LNCaP clone FGC (cell line): ENCODE measurements at regions not wholly inside any gene's neighbourhood (a gene's known extent, or its start where the extent isn't known, plus 50 kb on each side); places are given as distances from the start of the nearest gene placed in this dataset.

Source experiments
- DNase-seq: peaks from one replicate; pipeline ENCODE4 v3.0.0-alpha.2; 2011; ENCODE audit warnings: low read depth
- H3K4me3 ChIP-seq: 2 replicates; pipeline ENCODE4 v1.5.1; 2011; ENCODE audit warnings: mild to moderate bottlenecking, low read depth, low read length, control low read depth
- TF ChIP-seq, protein P1 (sequence below): IDR thresholded peaks from 2 replicates; pipeline ENCODE4 v1.5.1; 2012; ENCODE audit warnings: mild to moderate bottlenecking; ENCODE audit not compliant: control insufficient read depth, insufficient read depth; ENCODE audit errors: extremely low read depth

DNA sequence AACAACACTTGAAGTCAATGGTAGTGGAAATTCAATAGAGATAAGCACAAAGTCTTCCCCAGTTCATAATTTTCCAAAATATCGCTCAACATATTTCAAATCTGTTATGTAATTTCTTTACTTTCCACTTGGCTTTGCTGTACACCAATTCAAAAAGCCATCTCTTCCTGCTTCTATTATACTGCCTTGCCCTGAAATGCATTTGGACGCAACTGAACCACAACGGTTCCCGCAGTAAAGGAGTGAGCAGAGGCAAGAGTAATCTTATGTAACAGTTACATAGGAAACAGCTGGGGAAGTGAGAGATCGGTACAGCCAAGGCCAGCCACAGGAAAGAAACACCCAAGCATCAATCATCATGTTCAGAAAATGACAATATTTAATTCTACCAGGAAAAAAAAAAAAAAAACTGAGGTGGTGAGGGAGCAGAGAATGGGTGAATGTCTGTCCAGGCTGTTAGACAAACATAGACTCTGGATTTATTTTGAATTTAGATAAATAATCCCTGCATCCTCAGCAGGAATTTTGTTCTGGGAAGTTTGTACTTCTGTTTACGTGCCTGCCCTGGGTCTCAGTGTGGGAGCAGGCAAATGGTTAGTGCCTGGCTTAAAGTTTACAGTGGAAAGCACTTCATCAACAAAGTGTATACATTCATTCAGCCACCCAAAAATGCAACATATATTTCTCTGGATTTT is 392.2 kb downstream of the ETS1 start:
- DNase-seq: no peak
- no peak overlapping the region for H3K4me3 ChIP-seq
- TF ChIP-seq, protein P1, sequence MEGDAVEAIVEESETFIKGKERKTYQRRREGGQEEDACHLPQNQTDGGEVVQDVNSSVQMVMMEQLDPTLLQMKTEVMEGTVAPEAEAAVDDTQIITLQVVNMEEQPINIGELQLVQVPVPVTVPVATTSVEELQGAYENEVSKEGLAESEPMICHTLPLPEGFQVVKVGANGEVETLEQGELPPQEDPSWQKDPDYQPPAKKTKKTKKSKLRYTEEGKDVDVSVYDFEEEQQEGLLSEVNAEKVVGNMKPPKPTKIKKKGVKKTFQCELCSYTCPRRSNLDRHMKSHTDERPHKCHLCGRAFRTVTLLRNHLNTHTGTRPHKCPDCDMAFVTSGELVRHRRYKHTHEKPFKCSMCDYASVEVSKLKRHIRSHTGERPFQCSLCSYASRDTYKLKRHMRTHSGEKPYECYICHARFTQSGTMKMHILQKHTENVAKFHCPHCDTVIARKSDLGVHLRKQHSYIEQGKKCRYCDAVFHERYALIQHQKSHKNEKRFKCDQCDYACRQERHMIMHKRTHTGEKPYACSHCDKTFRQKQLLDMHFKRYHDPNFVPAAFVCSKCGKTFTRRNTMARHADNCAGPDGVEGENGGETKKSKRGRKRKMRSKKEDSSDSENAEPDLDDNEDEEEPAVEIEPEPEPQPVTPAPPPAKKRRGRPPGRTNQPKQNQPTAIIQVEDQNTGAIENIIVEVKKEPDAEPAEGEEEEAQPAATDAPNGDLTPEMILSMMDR: no peak

DNA sequence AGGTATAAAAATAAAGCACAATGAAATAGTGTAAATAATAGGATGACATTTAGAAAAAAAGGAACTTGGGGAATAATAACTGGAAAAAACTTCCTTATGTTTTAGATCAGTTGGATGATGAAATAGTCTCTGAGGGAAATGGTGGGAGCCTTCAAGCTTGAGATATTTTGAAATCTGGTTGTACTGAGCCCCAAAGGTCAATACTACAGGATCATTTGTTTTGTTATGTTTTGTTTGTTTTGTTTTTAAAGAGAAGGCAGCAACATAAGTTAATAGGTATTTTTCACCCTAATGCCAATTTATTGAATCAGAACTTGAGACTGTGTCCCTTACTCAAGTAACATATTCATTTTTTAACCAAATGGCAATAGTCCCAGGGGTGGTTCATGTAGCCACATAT is 393.1 kb downstream of the ETS1 start:
- H3K4me3 ChIP-seq: no peak overlapping the region
- TF ChIP-seq, protein P1: no peak
- DNase-seq: no peak

DNA sequence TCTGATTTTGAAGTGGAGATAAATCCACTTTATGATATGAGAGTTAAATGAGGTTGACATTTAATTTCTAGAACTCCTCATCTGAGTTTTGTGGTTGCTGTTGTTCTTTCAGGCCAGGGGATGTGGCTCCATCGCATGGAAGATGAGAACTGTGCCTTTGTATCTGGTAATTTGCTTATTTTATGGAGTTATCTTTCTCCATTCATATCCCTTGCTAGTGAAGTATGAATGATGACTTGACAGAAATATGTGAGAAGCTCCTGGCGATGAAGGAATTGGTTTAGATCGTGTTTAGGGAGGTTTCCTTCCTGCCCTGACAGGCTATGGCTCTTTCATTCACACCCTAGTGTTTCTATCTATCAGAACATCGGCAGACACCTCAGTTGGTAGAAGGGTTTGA is 393.7 kb downstream of the ETS1 start:
- no peak for DNase-seq
- TF ChIP-seq, protein P1: no peak
- no peak overlapping the region for H3K4me3 ChIP-seq

DNA sequence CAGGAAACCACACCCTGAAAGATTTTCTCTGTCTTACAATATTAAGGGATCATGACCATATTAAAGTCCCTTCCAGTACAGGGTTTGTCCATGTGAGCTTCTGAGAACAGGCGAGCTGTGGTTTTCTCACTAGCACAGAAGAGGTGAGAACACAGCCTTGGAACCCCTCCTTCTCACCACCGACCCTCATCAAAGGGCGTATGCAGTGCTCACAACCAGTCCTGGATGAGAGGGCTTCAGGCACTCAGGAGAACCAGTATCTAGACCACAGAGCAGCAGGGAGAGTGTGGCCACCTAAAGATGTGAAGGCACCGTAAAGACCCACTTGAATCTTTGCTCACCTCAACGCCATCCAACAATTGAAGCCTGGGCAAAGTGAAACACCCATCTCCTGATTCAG is 397.0 kb downstream of the ETS1 start:
- TF ChIP-seq, protein P1: no peak
- no peak overlapping the region for H3K4me3 ChIP-seq
- no peak for DNase-seq

DNA sequence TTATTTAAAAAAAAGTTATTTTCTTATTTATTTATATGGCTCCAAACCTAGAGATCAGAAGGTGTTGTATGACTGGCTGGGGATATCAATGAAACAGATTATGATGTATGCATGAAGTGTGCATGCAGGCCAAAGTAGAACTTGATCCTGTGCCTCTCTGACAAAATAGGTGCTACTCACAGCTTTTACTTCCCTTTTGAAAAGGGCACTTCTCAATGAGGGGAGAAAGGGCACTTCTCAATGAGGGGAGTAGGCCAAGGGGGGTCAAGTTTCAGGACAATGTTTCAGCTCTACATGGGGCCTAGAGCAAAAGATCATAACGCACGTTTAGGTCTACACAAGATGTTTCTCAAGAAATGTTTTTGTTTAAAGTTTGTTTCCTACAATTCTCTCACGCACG is 397.5 kb downstream of the ETS1 start:
- DNase-seq: no peak
- H3K4me3 ChIP-seq: no peak overlapping the region

DNA sequence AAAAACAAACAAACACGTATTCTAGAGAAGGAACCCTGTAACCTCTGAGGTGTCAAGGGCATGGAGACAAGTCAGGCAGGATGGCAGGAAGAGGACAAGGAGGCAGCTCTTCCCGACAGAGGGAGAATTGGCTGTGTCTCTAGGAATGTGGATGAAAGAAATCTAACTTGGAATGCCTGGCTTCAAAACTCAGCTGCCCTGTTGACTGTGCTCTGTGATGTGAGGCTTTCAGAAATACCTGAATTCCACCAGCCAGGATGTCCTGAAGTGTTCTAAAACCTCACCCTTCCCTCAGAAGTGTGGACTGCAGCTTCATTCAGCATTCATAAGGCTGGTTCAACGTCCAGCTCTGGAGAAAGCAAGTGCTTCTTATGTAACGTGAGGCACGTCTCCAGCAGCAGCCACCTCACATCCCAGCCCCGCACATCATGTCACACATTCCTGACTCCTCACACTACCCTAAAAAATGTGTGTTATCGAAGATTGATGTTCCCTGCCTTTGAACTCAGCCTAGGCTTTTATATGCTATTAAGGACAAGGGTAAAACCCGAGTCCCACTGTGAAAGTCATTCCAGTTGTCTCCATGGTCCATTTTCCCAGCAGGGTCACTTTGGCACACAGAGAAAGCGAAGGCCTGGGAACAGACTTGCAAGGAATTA is 398.9 kb downstream of the ETS1 start:
- TF ChIP-seq, protein P1: no peak
- no peak overlapping the region for H3K4me3 ChIP-seq
- no peak for DNase-seq

More for the DNA sequence above, 397.5 kb downstream of the ETS1 start:
- TF ChIP-seq, protein P1: no peak
